ENCODE measurements at regions not wholly inside any gene's neighbourhood (a gene's known extent, or its start where the extent isn't known, plus 50 kb on each side); places are given as distances from the start of the nearest gene placed in this dataset.
"Not testable (repeated sequence)": the region's sequence is repeated elsewhere in the genome, so short reads cannot be mapped to it uniquely, and the experiment has no call there.

GRCh38 chr2:153657651-153658050, 179.1 kb upstream of the RPRM start:
- Histone ChIP-seq H3K36me3 (no peaks in the 10 kb centered on the region), H3K27ac (no peak overlapping the region), H3K27me3 (no peaks in the 10 kb centered on the region), H3K4me1 (no peaks in the 10 kb centered on the region), H3K9me3 (no peaks in the 10 kb centered on the region), H3K4me3 (no peak overlapping the region)
- WGBS (ENCODE audit: insufficient coverage, low coverage, low lambda C conversion rate, missing lambda C conversion rate) = 59% methylated on average over 1 of the region's 1 CpG
- TF ChIP-seq CTCF (IDR thresholded peaks at IDR 0.05) (no peak), POLR2A (IDR thresholded peaks at IDR 0.05) (no peak)
- ATAC-seq (no peak), DNase-seq (no peak)
- intact Hi-C loops (cut with DNase I) = no loop called here

DNA sequence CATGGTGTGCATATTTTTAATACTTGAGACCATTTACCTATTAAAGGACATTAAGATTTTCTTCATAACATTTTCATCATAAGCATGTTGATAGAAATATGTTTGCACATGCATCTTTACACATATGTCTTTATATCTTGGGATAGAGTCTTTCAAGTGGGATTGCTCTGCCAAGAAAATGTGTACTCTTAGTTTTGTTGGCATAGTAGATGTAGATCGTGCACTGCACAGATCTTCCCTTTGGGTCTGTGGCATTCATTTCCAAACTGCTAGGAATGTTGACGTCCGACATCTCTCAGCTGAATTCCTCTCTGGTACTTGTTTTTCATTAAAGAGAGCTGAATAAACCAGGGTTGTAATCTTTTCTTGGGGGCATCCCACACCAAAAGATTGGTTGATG, 183.2 kb upstream of the RPRM start:
- Histone ChIP-seq H3K27ac (no peak overlapping the region), H3K36me3 (no peaks in the 10 kb centered on the region), H3K4me1 (no peaks in the 10 kb centered on the region), H3K27me3 (no peaks in the 10 kb centered on the region), H3K9me3 (no peaks in the 10 kb centered on the region), H3K4me3 (no peak overlapping the region)
- TF ChIP-seq CTCF (IDR thresholded peaks at IDR 0.05) (no peak), POLR2A (IDR thresholded peaks at IDR 0.05) (no peak)
- 61% methylated on average over 3 of the region's 3 CpGs for WGBS (ENCODE audit: insufficient coverage, low coverage, low lambda C conversion rate, missing lambda C conversion rate)
- intact Hi-C loops (cut with DNase I) = no loop called here
- DNase-seq (no peak), ATAC-seq (no peak)

- H3K4me3 ChIP-seq = no peak overlapping the region
- H3K27ac ChIP-seq = no peak overlapping the region
- ATAC-seq (no peak), DNase-seq (no peak)
- WGBS (ENCODE audit: insufficient coverage, low coverage, low lambda C conversion rate, missing lambda C conversion rate) = 23% methylated on average over 2 of the region's 2 CpGs
- intact Hi-C loops (cut with DNase I) = no loop called here
- no peaks in the 10 kb centered on the region for H3K4me1 ChIP-seq
- TF ChIP-seq POLR2A (IDR thresholded peaks at IDR 0.05) (no peak), CTCF (IDR thresholded peaks at IDR 0.05) (no peak)
- H3K9me3 ChIP-seq = no peaks in the 10 kb centered on the region
- no peaks in the 10 kb centered on the region for H3K27me3 ChIP-seq
- no peaks in the 10 kb centered on the region for H3K36me3 ChIP-seq
Observed at GRCh38 chr2:153663371-153663770, 184.8 kb upstream of the RPRM start.

GRCh38 chr2:153664009-153664408, 185.4 kb upstream of the RPRM start:
- ATAC-seq; H3K4me1 ChIP-seq; H3K36me3 ChIP-seq; H3K4me3 ChIP-seq; intact Hi-C loops (cut with DNase I); H3K27me3 ChIP-seq; H3K27ac ChIP-seq; DNase-seq; H3K9me3 ChIP-seq: not testable (repeated sequence)
- 56% methylated on average over 5 of the region's 5 CpGs for WGBS (ENCODE audit: insufficient coverage, low coverage, low lambda C conversion rate, missing lambda C conversion rate)

DNA sequence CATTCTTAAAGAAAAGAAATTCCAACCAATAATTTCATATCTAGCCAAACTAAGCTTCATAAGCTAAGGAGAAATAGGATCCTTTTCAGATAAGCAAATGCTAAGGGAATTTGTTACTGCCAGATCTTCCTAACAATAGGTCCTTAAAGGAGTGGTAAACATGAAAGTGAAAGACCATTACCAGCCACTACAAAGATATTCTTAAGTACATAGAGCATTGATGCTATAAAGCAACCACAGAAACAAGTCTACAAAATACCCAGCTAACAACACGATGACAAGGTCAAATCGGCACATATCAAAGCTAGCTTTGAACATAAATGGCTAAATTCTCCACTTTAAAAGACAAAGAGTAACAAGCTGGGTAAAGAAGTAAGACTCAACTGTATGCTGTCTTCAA, 188.9 kb upstream of the RPRM start:
- TF ChIP-seq CTCF (IDR thresholded peaks at IDR 0.05) = no peak
- no peak for TF ChIP-seq POLR2A (IDR thresholded peaks at IDR 0.05)
- Histone ChIP-seq H3K36me3 (no peaks in the 10 kb centered on the region), H3K9me3 (no peaks in the 10 kb centered on the region), H3K4me3 (no peak overlapping the region), H3K27me3 (no peaks in the 10 kb centered on the region), H3K4me1 (no peaks in the 10 kb centered on the region), H3K27ac (no peak overlapping the region)
- DNase-seq (no peak), ATAC-seq (no peak)
- 76% methylated on average over 2 of the region's 2 CpGs for WGBS (ENCODE audit: insufficient coverage, low coverage, low lambda C conversion rate, missing lambda C conversion rate)
- intact Hi-C loops (cut with DNase I) = no loop called here

All from right lobe of liver (tissue), 6 donors.